ENCODE measurements at regions not wholly inside any gene's neighbourhood (a gene's known extent, or its start where the extent isn't known, plus 50 kb on each side); places are given as distances from the start of the nearest gene placed in this dataset.
"Not testable (repeated sequence)": the region's sequence is repeated elsewhere in the genome, so short reads cannot be mapped to it uniquely, and the experiment has no call there.

DNA sequence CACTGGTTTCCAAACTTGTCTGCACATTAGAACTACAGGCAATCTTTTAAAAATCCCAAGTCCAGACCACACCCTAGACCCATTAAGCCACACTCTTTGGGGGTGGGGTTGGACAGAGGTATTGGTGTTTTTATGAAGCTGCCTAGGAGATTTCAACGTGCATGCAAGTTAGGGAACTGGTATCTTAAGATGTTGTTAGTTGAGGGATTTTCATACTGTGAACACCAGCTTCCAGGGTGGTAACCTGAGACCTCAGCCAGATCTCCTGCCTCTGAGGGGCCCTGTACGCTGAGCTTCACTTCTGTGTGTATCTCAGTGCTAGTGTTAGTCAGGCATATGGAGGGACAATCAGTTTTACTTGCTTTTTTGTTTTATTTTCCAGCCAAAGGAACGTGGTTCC is 138.0 kb downstream of the UTRN start:
- no peaks in the 10 kb centered on the region for H3K4me1 ChIP-seq (ENCODE audit: insufficient read depth, low read length)
- H3K4me3 ChIP-seq (ENCODE audit: insufficient read depth, low read length) = no peak overlapping the region
- no peak overlapping the region for H2AFZ ChIP-seq (ENCODE audit: low read length)
- H3K9me3 ChIP-seq (ENCODE audit: low read depth, low read length) = no peaks in the 10 kb centered on the region
- no peak overlapping the region for H3K27ac ChIP-seq (ENCODE audit: low read depth, low read length)
- no peaks in the 10 kb centered on the region for H3K27me3 ChIP-seq (ENCODE audit: insufficient read depth, low read length)
- peaks cover 14% of the 10 kb centered on the region for H3K36me3 ChIP-seq (ENCODE audit: insufficient read depth, low read length)
- TF ChIP-seq, protein P1, sequence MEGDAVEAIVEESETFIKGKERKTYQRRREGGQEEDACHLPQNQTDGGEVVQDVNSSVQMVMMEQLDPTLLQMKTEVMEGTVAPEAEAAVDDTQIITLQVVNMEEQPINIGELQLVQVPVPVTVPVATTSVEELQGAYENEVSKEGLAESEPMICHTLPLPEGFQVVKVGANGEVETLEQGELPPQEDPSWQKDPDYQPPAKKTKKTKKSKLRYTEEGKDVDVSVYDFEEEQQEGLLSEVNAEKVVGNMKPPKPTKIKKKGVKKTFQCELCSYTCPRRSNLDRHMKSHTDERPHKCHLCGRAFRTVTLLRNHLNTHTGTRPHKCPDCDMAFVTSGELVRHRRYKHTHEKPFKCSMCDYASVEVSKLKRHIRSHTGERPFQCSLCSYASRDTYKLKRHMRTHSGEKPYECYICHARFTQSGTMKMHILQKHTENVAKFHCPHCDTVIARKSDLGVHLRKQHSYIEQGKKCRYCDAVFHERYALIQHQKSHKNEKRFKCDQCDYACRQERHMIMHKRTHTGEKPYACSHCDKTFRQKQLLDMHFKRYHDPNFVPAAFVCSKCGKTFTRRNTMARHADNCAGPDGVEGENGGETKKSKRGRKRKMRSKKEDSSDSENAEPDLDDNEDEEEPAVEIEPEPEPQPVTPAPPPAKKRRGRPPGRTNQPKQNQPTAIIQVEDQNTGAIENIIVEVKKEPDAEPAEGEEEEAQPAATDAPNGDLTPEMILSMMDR (IDR thresholded peaks at IDR 0.05; ENCODE audit: extremely low read depth, low read depth, low read length) = no peak
- no peaks in the 10 kb centered on the region for H4K20me1 ChIP-seq (ENCODE audit: insufficient read depth, low read length)
- no peak for DNase-seq (ENCODE audit: insufficient read length, low spot score, missing footprints)
- peaks cover 40% of the 10 kb centered on the region for H3K79me2 ChIP-seq (ENCODE audit: insufficient read depth, low read length)
- no peak overlapping the region for H3K4me2 ChIP-seq (ENCODE audit: insufficient read depth, low read length)

DNA sequence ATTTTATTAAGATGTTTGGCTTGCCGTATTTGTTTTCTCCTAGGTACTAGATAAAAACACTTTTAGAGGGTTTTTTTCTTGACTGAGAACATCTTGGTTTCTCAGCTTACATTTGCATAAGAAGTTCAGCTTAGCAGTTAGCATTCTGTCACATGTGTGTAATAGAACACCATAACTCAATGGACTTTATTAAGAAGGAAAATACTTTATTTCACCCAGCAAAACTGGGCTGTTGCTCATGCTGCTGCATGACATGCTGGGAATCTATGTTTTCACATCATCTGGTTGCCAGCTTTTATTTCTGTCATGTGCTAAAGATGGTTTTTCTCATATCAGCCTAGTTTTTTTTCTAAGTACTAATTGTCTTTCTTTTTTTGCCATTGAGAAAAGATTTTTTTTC is 144.6 kb downstream of the UTRN start:
- TF ChIP-seq, protein P1 (IDR thresholded peaks at IDR 0.05; ENCODE audit: extremely low read depth, low read depth, low read length) = no peak
- H3K4me1 ChIP-seq (ENCODE audit: insufficient read depth, low read length) = peaks cover 5% of the 10 kb centered on the region
- no peak overlapping the region for H3K4me3 ChIP-seq (ENCODE audit: insufficient read depth, low read length)
- DNase-seq (ENCODE audit: insufficient read length, low spot score, missing footprints) = peak; percentile 27
- no peak overlapping the region for H3K4me2 ChIP-seq (ENCODE audit: insufficient read depth, low read length)
- no peak overlapping the region for H3K27ac ChIP-seq (ENCODE audit: low read depth, low read length)
- H3K9me3 ChIP-seq (ENCODE audit: low read depth, low read length) = no peaks in the 10 kb centered on the region
- H3K27me3 ChIP-seq (ENCODE audit: insufficient read depth, low read length) = no peaks in the 10 kb centered on the region
- H3K79me2 ChIP-seq (ENCODE audit: insufficient read depth, low read length) = no peaks in the 10 kb centered on the region
- no peak overlapping the region for H2AFZ ChIP-seq (ENCODE audit: low read length)
- no peaks in the 10 kb centered on the region for H4K20me1 ChIP-seq (ENCODE audit: insufficient read depth, low read length)
- H3K36me3 ChIP-seq (ENCODE audit: insufficient read depth, low read length) = peaks cover 29% of the 10 kb centered on the region

DNA sequence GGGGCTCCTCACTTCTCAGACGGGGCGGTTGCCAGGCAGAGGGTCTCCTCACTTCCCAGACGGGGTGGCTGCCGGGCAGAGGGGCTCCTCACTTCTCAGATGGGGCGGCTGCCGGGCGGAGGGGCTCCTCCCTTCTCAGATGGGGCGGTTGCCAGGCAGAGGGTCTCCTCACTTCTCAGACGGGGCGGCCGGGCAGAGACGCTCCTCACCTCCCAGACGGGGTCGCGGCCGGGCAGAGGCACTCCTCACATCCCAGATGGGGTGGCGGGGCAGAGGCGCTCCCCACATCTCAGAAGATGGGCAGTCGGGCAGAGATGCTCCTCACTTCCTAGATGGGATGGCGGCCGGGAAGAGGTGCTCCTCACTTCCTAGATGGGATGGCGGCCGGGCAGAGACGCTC is 148.3 kb downstream of the UTRN start:
- H3K4me3 ChIP-seq (ENCODE audit: insufficient read depth, low read length); H3K9me3 ChIP-seq (ENCODE audit: low read depth, low read length); H3K4me2 ChIP-seq (ENCODE audit: insufficient read depth, low read length); H2AFZ ChIP-seq (ENCODE audit: low read length); H3K27ac ChIP-seq (ENCODE audit: low read depth, low read length); H4K20me1 ChIP-seq (ENCODE audit: insufficient read depth, low read length); H3K79me2 ChIP-seq (ENCODE audit: insufficient read depth, low read length); DNase-seq (ENCODE audit: insufficient read length, low spot score, missing footprints); H3K27me3 ChIP-seq (ENCODE audit: insufficient read depth, low read length): not testable (repeated sequence)
- Histone ChIP-seq H3K36me3 (ENCODE audit: insufficient read depth, low read length) (peaks cover 37% of the 10 kb centered on the region), H3K4me1 (ENCODE audit: insufficient read depth, low read length) (peaks cover 17% of the 10 kb centered on the region)

DNA sequence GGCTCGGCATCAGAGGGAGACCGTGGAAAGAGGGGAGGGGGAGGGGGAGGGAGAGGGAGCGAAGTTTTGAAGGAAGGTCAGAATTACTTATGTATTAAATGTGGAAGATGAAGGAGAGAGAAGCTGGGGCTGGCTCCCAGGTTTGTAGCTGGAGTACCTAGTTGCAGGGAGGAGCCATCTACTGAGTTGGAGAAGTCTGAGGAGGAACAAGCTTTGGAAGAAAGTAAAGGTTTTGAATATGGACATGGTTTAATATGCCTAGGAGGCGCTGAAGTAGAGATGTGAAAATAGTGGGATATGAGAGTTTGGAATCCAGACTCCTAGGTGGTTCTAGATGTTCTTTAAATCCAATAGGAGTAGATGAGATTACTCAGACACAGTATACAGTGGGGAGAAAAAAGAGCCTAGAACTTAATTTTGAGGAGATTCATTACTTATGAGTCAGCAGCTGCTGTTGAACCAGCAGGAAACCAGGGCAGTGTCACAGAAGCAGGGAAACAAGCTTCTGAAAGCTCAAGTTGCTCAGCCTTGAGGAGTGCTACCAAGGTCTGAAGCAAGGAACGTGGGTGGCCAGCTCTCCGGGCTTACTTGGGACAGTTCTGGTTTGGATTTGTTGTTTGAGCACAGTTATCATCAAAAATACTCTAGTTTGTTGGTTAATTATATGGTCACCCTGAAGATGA is 149.3 kb downstream of the UTRN start:
- peak overlapping the region; percentile 32 for H3K4me2 ChIP-seq (ENCODE audit: insufficient read depth, low read length)
- H3K79me2 ChIP-seq (ENCODE audit: insufficient read depth, low read length) = peaks cover 3% of the 10 kb centered on the region
- no peak overlapping the region for H3K4me3 ChIP-seq (ENCODE audit: insufficient read depth, low read length)
- H3K4me1 ChIP-seq (ENCODE audit: insufficient read depth, low read length) = peaks cover 17% of the 10 kb centered on the region
- TF ChIP-seq, protein P1 (IDR thresholded peaks at IDR 0.05; ENCODE audit: extremely low read depth, low read depth, low read length) = no peak
- peak overlapping the region; percentile 26 for H3K27ac ChIP-seq (ENCODE audit: low read depth, low read length)
- H3K27me3 ChIP-seq (ENCODE audit: insufficient read depth, low read length) = no peaks in the 10 kb centered on the region
- no peaks in the 10 kb centered on the region for H3K9me3 ChIP-seq (ENCODE audit: low read depth, low read length)
- no peaks in the 10 kb centered on the region for H4K20me1 ChIP-seq (ENCODE audit: insufficient read depth, low read length)
- peak; percentile 97 for DNase-seq (ENCODE audit: insufficient read length, low spot score, missing footprints)
- H2AFZ ChIP-seq (ENCODE audit: low read length) = no peak overlapping the region
- peaks cover 42% of the 10 kb centered on the region for H3K36me3 ChIP-seq (ENCODE audit: insufficient read depth, low read length)

Data from osteoblast (primary cell).